Ectodermal cell (in vitro differentiated cells): ENCODE measurements at regions not wholly inside any gene's neighbourhood (a gene's known extent, or its start where the extent isn't known, plus 50 kb on each side); places are given as distances from the start of the nearest gene placed in this dataset.

Experiments
- H3K27ac ChIP-seq: 2 replicates; pipeline ENCODE4 v1.7.0; 2013; ENCODE audit warnings: mild to moderate bottlenecking, low read depth, low read length; ENCODE audit not compliant: insufficient read depth, poor library complexity, severe bottlenecking
- H3K27me3 ChIP-seq: 2 replicates; pipeline ENCODE4 v1.7.0; 2013; ENCODE audit warnings: mild to moderate bottlenecking, low read length; ENCODE audit not compliant: insufficient read depth, control insufficient read depth, poor library complexity, severe bottlenecking
- H3K36me3 ChIP-seq: one replicate; pipeline ENCODE4 v1.7.0; 2013; ENCODE audit warnings: low read length; ENCODE audit not compliant: control insufficient read depth, insufficient read depth
- H3K4me1 ChIP-seq: one replicate; pipeline ENCODE4 v1.7.0; 2013; ENCODE audit warnings: low read length; ENCODE audit not compliant: control insufficient read depth, insufficient read depth
- H3K4me3 ChIP-seq: 2 replicates; pipeline ENCODE4 v1.7.0; 2013; ENCODE audit warnings: low read depth, low read length, control low read depth; ENCODE audit not compliant: insufficient read depth
- H3K9me3 ChIP-seq: 2 replicates; pipeline ENCODE4 v1.7.0; 2013; ENCODE audit warnings: mild to moderate bottlenecking, low read length, moderate library complexity; ENCODE audit not compliant: control insufficient read depth
- WGBS, 2 experiments: methylation state at CpG; one replicate each; pipeline ENCODE4 v1.1.7; 2013; ENCODE audit warnings: missing lambda C conversion rate in 2 of 2; 5-methylcytosine and 5-hydroxymethylcytosine counted together

DNA sequence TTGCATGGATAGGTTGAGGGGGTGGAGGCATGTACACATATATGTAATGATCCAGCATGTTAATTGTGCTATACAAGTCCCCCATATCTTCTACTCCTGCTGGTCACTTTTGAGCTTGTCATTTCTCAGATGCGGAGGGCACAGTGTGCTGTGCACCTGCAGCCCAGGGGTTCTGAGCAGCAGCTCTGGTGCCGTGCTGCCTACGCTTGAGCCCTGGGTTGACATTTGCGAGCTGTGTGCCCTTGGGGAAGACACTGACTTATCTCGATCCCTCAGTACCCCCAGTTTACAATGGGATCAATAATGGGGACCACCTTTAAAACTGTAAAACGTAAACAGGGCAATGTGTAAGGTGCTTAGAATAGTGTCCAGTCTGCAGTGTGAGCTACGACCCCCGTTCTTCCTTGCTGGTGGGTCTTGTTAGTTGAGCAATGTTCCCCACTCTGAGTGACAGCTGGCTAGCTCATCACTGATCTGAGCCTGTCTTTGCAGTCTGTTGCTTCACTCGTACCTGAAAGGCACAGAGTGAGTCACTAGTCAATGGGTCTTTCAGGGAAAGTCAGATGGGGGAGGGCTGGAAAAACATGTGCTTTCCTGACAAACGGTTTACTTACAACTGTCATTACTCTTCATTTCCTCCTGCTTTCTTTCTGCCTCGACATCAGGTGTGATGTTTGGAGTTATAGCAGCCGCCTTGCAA, 91.7 kb downstream of the SLC2A10 start:
- no peaks in the 10 kb centered on the region for H3K4me1 ChIP-seq
- no peak overlapping the region for H3K4me3 ChIP-seq
- 84% methylated on average over 12 of the region's 12 CpGs for WGBS, 2 experiments
- no peaks in the 10 kb centered on the region for H3K9me3 ChIP-seq
- no peaks in the 10 kb centered on the region for H3K36me3 ChIP-seq
- no peak overlapping the region for H3K27ac ChIP-seq
- no peaks in the 10 kb centered on the region for H3K27me3 ChIP-seq

DNA sequence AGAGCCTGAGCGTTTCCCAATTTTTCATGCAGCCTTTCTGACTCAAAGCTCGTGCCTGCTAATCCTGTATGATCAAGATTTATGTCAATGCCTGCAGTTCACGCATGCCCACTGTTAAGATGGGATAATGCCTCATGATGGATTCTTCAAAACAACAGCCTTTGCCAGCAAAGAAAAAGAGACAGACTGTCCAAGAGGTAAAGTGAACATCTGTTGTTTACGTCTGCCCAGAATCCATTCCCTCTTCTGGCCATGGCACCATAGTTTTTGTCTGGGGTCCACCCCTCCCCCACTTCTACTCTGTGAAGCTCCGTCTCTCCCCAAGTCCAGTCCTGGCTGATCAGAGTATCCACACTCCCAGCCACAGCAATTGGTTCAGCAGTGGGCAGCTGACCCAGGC, 91.9 kb upstream of the EYA2 start:
- no peak overlapping the region for H3K27ac ChIP-seq
- no peaks in the 10 kb centered on the region for H3K27me3 ChIP-seq
- WGBS, 2 experiments, result 87 to 90% methylated on average over 5 of the region's 5 CpGs
- H3K4me1 ChIP-seq, result no peaks in the 10 kb centered on the region
- no peaks in the 10 kb centered on the region for H3K9me3 ChIP-seq
- H3K4me3 ChIP-seq, result no peak overlapping the region
- no peaks in the 10 kb centered on the region for H3K36me3 ChIP-seq

DNA sequence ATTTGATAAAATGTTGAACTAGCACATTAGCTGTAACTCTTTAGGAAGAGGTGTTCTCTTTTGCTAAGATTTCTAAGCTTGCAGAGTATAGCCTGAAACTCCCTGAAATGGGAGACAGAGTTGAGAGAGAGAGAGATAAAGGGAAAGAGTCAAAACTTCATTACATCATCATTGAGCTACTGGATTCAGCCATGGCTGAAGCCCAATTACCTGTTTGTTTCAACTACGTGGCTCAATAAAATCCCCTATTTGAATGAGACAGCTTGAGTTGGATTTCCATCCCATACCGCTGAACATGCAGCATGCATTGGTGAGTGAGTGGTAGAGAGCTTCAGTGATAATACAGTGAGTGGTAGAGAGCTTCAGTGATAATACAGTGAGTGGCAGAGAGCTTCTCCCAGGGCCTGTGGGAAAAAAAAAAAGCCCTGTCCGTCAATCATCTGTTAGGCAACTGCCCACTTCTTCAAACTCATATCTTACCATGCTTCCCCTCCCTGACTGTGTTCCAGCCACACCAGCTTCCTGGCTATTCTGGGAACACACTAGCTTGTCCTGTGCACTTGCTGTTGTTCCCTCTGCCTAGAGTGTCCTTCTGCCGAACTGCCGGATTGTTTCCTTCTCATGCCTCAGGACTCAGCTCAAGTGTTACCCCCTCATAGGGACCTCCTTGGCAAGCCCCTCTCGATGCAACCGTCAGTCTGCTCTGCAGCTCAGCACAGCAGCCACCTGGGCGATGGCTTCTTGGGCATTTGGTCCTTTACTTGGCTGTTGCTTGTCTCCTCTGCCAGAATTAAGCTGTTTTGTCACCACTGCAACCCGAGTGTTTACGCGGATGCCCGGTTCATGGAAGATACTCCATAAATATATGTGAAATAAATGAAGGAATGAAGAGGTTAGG, 91.3 kb upstream of the EYA2 start:
- no peak overlapping the region for H3K4me3 ChIP-seq
- no peaks in the 10 kb centered on the region for H3K4me1 ChIP-seq
- H3K9me3 ChIP-seq, result no peaks in the 10 kb centered on the region
- 94% methylated on average over 12 of the region's 12 CpGs for WGBS, 2 experiments
- no peaks in the 10 kb centered on the region for H3K36me3 ChIP-seq
- H3K27ac ChIP-seq, result no peak overlapping the region
- H3K27me3 ChIP-seq, result no peaks in the 10 kb centered on the region

DNA sequence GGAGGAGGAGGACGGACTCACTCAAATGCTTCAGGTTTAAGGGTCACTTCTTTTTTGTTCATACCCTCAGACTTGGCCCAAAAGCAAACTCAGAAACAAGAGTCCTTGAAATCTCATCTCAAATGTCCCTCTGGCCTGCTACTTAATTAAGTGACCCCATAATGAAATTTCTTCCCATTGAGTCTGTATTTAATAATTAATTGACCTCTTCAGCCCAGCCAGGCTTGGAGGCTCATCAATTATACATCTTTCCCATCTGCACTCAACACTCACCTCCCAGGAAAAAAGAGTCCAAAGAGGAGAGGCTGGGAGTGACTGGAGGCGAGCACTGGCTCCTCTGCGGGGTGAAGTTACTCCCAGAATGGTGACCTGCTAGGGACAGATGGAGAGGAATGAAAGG, 90.5 kb upstream of the EYA2 start:
- no peaks in the 10 kb centered on the region for H3K27me3 ChIP-seq
- no peaks in the 10 kb centered on the region for H3K4me1 ChIP-seq
- 87 to 93% methylated on average over 3 of the region's 3 CpGs for WGBS, 2 experiments
- no peaks in the 10 kb centered on the region for H3K9me3 ChIP-seq
- no peak overlapping the region for H3K27ac ChIP-seq
- no peaks in the 10 kb centered on the region for H3K36me3 ChIP-seq
- H3K4me3 ChIP-seq, result no peak overlapping the region

DNA sequence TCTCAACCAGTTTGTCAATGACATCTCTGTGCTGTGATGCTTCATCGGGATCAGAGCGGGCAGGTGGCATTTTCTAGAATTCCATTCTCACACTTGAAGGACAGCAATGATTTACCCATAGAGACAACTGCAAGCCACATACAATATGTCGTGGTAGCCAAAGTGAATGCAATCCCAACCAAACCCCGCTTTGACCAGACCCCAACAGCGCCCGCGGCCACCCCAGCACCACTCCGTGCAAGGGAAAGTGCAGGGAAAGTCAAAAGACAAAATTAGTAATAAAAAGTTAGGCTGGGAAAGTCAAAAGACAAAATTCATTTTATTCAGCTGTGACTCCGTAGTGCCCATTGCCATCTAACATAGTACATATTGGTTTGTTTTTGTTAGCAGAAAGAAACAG, 88.8 kb upstream of the EYA2 start:
- no peak overlapping the region for H3K4me3 ChIP-seq
- H3K36me3 ChIP-seq, result no peaks in the 10 kb centered on the region
- no peak overlapping the region for H3K27ac ChIP-seq
- 94 to 97% methylated on average over 9 of the region's 9 CpGs for WGBS, 2 experiments
- peaks cover 2% of the 10 kb centered on the region for H3K4me1 ChIP-seq
- no peaks in the 10 kb centered on the region for H3K9me3 ChIP-seq
- H3K27me3 ChIP-seq, result no peaks in the 10 kb centered on the region

DNA sequence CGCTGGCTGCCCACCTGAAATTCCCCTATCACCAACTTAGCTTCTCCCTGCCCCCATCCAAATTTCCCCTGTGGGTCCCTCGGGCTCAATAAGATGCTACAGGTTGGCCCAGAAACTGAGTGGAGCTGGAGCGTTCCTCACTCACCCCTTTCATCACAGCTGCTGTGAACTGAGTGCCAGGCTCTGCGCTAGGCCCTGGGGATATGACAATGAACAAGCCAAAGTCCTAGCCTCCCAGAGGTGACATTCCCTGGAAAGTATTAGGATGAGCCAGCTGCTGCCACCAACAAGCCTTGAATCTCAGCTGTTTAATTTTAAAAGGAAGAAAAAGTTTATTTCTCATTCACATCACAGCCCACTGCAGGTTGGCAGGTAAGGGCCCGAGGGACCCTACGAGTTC, 86.6 kb upstream of the EYA2 start:
- no peak overlapping the region for H3K27ac ChIP-seq
- H3K4me1 ChIP-seq, result peaks cover 3% of the 10 kb centered on the region
- H3K27me3 ChIP-seq, result no peaks in the 10 kb centered on the region
- no peaks in the 10 kb centered on the region for H3K9me3 ChIP-seq
- no peaks in the 10 kb centered on the region for H3K36me3 ChIP-seq
- 80 to 84% methylated on average over 6 of the region's 6 CpGs for WGBS, 2 experiments
- no peak overlapping the region for H3K4me3 ChIP-seq

DNA sequence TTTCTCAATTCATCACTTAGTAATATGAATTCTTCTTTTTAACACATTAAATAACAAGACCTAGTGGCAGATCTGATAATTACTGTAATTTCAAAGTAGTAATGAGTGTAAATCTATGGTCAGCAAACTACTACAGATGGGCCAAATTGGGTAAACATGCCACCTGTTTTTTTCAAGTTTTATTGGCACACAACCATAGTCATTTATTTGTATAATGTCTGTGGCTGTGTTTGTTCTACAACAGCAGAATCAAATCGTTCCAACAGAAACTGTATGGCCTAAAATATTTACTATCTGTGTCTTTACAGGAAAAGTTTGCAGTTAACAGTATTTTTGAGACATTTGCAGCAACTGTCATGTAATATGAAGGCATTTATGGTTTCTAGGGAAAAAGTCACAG, 86.1 kb upstream of the EYA2 start:
- H3K36me3 ChIP-seq, result no peaks in the 10 kb centered on the region
- H3K4me1 ChIP-seq, result peaks cover 3% of the 10 kb centered on the region
- H3K4me3 ChIP-seq, result no peak overlapping the region
- no peaks in the 10 kb centered on the region for H3K9me3 ChIP-seq
- H3K27me3 ChIP-seq, result no peaks in the 10 kb centered on the region
- no peak overlapping the region for H3K27ac ChIP-seq
- 100% methylated on average over 1 of the region's 1 CpG for WGBS, 2 experiments

DNA sequence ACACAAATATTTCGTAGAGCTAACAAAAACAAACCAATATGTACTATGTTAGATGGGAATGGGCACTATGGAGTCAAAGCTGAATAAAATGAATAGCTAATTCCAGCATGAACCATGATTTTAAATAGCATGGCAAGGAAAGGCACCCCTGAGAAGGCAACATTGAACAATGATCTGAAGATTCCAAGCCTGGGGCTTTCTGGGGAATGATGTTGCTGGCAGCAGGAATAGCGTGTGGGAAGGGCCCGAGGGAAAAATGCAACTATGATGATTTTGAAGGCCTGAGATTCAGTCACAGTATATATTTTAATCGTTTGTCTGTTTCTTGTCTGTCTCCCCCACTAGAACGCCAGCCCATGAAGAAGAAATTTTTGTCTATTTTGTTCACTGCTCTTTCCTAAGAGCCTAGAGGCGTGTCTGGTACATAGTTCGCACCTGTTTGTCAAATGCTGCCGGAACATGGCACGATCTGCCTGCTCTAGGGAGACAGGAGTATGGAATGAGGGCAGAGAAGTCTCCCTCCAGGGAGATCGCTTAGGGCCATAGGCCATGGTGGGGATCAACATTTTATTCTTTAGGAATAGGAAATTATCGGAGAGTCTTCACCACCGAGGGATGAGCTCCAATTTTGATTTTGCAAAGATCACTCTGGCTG, 84.8 kb upstream of the EYA2 start:
- peaks cover 8% of the 10 kb centered on the region for H3K4me1 ChIP-seq
- WGBS, 2 experiments, result 90 to 91% methylated on average over 11 to 12 of the region's 12 CpGs
- H3K36me3 ChIP-seq, result no peaks in the 10 kb centered on the region
- H3K27me3 ChIP-seq, result no peaks in the 10 kb centered on the region
- H3K4me3 ChIP-seq, result no peak overlapping the region
- H3K27ac ChIP-seq, result no peak overlapping the region
- H3K9me3 ChIP-seq, result no peaks in the 10 kb centered on the region

DNA sequence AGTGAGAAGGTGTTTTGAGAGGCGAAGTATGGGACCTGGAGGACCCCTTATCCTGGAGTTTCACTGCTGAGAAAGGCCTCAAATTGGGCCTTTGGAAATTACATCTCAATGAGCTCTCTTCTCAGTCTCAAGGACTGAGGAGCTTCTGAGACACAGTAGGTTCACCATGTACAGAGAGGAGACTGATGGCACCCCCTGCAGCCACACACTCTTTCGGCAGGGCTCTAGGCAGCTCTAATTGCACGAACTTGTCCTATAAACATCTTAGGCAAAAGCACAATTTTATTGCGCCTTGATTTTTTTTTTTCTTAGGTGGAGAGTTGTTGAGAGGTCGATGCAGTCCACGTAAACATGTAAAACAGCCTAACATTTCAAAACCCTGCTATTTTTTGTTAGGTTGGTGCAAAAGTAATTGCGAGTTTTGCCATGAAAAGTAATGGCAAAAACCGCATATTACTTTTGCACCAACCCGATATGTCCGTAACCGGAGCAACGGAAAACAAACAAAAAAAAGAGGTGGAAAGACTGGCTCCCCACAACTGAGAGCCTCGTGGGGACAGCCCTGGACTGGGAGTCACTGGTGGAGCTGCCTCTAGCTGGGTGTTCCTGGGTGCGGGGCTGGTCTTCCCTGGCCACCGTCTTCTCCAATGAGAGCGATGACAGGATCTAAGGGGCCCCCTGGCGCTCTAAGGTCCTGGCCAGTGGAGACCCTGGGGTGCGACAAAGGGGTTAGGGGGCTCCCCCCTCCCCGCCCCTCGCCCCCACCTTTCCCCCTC, 84.0 kb upstream of the EYA2 start:
- H3K27me3 ChIP-seq, result no peaks in the 10 kb centered on the region
- 83 to 84% methylated on average over 20 of the region's 20 CpGs for WGBS, 2 experiments
- H3K27ac ChIP-seq, result no peak overlapping the region
- H3K4me1 ChIP-seq, result peaks cover 14% of the 10 kb centered on the region
- no peaks in the 10 kb centered on the region for H3K36me3 ChIP-seq
- H3K9me3 ChIP-seq, result no peaks in the 10 kb centered on the region
- no peak overlapping the region for H3K4me3 ChIP-seq
